ENCODE measurements at regions not wholly inside any gene's neighbourhood (a gene's known extent, or its start where the extent isn't known, plus 50 kb on each side); places are given as distances from the start of the nearest gene placed in this dataset.

GRCh38 chr5:167576126-167576525 lies 715.3 kb upstream of the WWC1 start:
- H3K4me3 ChIP-seq (ENCODE audit: low read length in 3 of 3) = no peak overlapping the region
- no peak overlapping the region for H3K27ac ChIP-seq (ENCODE audit: low read depth, low read length)
- no peaks in the 10 kb centered on the region for H3K9me3 ChIP-seq (ENCODE audit: control insufficient read depth in 3 of 3, low read length in 3 of 3)
- H3K4me1 ChIP-seq (ENCODE audit: control insufficient read depth in 3 of 3, insufficient read depth in 3 of 3, low read length in 3 of 3) = peaks cover 0 to 3% (median 0%) of the 10 kb centered on the region in 3 donors
- no peaks in the 10 kb centered on the region for H3K36me3 ChIP-seq (ENCODE audit: control insufficient read depth in 3 of 3, insufficient read depth in 3 of 3, low read length in 3 of 3)
- no peak overlapping the region for H3K9ac ChIP-seq (ENCODE audit: low read depth in 1 of 3, low read length in 3 of 3)
- peaks cover 12 to 27% (median 17%) of the 10 kb centered on the region in 3 donors for H3K27me3 ChIP-seq (ENCODE audit: control insufficient read depth in 3 of 3, insufficient read depth in 3 of 3, low read length in 3 of 3)

- Histone ChIP-seq H3K9me3 (ENCODE audit: control insufficient read depth in 3 of 3, low read length in 3 of 3) (no peaks in the 10 kb centered on the region), H3K4me1 (ENCODE audit: control insufficient read depth in 3 of 3, insufficient read depth in 3 of 3, low read length in 3 of 3) (peaks cover 0 to 3% (median 0%) of the 10 kb centered on the region in 3 donors), H3K36me3 (ENCODE audit: control insufficient read depth in 3 of 3, insufficient read depth in 3 of 3, low read length in 3 of 3) (no peaks in the 10 kb centered on the region), H3K9ac (ENCODE audit: low read depth in 1 of 3, low read length in 3 of 3) (no peak overlapping the region), H3K4me3 (ENCODE audit: low read length in 3 of 3) (no peak overlapping the region), H3K27me3 (ENCODE audit: control insufficient read depth in 3 of 3, insufficient read depth in 3 of 3, low read length in 3 of 3) (peaks cover 12 to 27% (median 17%) of the 10 kb centered on the region in 3 donors), H3K27ac (ENCODE audit: low read depth, low read length) (no peak overlapping the region)
These were observed 714.5 kb upstream of the WWC1 start for GRCh38 chr5:167576897-167577296.

- Histone ChIP-seq H3K4me1 (ENCODE audit: control insufficient read depth in 3 of 3, insufficient read depth in 3 of 3, low read length in 3 of 3) (peaks cover 0 to 3% (median 0%) of the 10 kb centered on the region in 3 donors), H3K9me3 (ENCODE audit: control insufficient read depth in 3 of 3, low read length in 3 of 3) (no peaks in the 10 kb centered on the region), H3K27ac (ENCODE audit: low read depth, low read length) (no peak overlapping the region), H3K27me3 (ENCODE audit: control insufficient read depth in 3 of 3, insufficient read depth in 3 of 3, low read length in 3 of 3) (peaks cover 12 to 23% (median 17%) of the 10 kb centered on the region in 3 donors), H3K4me3 (ENCODE audit: low read length in 3 of 3) (no peak overlapping the region), H3K36me3 (ENCODE audit: control insufficient read depth in 3 of 3, insufficient read depth in 3 of 3, low read length in 3 of 3) (no peaks in the 10 kb centered on the region), H3K9ac (ENCODE audit: low read depth in 1 of 3, low read length in 3 of 3) (no peak overlapping the region)
These were observed 713.8 kb upstream of the WWC1 start for GRCh38 chr5:167577616-167578015.

GRCh38 chr5:167578977-167579692 lies 712.3 kb upstream of the WWC1 start:
- Histone ChIP-seq H3K9me3 (ENCODE audit: control insufficient read depth in 3 of 3, low read length in 3 of 3) (no peaks in the 10 kb centered on the region), H3K4me1 (ENCODE audit: control insufficient read depth in 3 of 3, insufficient read depth in 3 of 3, low read length in 3 of 3) (no peaks in the 10 kb centered on the region), H3K27ac (ENCODE audit: low read depth, low read length) (no peak overlapping the region), H3K36me3 (ENCODE audit: control insufficient read depth in 3 of 3, insufficient read depth in 3 of 3, low read length in 3 of 3) (no peaks in the 10 kb centered on the region), H3K27me3 (ENCODE audit: control insufficient read depth in 3 of 3, insufficient read depth in 3 of 3, low read length in 3 of 3) (peaks cover 9 to 16% (median 11%) of the 10 kb centered on the region in 3 donors), H3K4me3 (ENCODE audit: low read length in 3 of 3) (no peak overlapping the region), H3K9ac (ENCODE audit: low read depth in 1 of 3, low read length in 3 of 3) (no peak overlapping the region)

GRCh38 chr5:167579693-167580055 lies 711.8 kb upstream of the WWC1 start:
- Histone ChIP-seq H3K27me3 (ENCODE audit: control insufficient read depth in 3 of 3, insufficient read depth in 3 of 3, low read length in 3 of 3) (peaks cover 9 to 15% (median 11%) of the 10 kb centered on the region in 3 donors), H3K4me1 (ENCODE audit: control insufficient read depth in 3 of 3, insufficient read depth in 3 of 3, low read length in 3 of 3) (no peaks in the 10 kb centered on the region), H3K27ac (ENCODE audit: low read depth, low read length) (no peak overlapping the region), H3K36me3 (ENCODE audit: control insufficient read depth in 3 of 3, insufficient read depth in 3 of 3, low read length in 3 of 3) (no peaks in the 10 kb centered on the region), H3K4me3 (ENCODE audit: low read length in 3 of 3) (no peak overlapping the region), H3K9ac (ENCODE audit: low read depth in 1 of 3, low read length in 3 of 3) (no peak overlapping the region), H3K9me3 (ENCODE audit: control insufficient read depth in 3 of 3, low read length in 3 of 3) (no peaks in the 10 kb centered on the region)

GRCh38 chr5:167580608-167581007 lies 710.8 kb upstream of the WWC1 start:
- Histone ChIP-seq H3K4me3 (ENCODE audit: low read length in 3 of 3) (no peak overlapping the region), H3K27me3 (ENCODE audit: control insufficient read depth in 3 of 3, insufficient read depth in 3 of 3, low read length in 3 of 3) (peaks cover 6 to 7% (median 6%) of the 10 kb centered on the region in 3 donors), H3K9ac (ENCODE audit: low read depth in 1 of 3, low read length in 3 of 3) (no peak overlapping the region), H3K9me3 (ENCODE audit: control insufficient read depth in 3 of 3, low read length in 3 of 3) (no peaks in the 10 kb centered on the region), H3K36me3 (ENCODE audit: control insufficient read depth in 3 of 3, insufficient read depth in 3 of 3, low read length in 3 of 3) (no peaks in the 10 kb centered on the region), H3K27ac (ENCODE audit: low read depth, low read length) (no peak overlapping the region), H3K4me1 (ENCODE audit: control insufficient read depth in 3 of 3, insufficient read depth in 3 of 3, low read length in 3 of 3) (no peaks in the 10 kb centered on the region)

- Histone ChIP-seq H3K4me3 (ENCODE audit: low read length in 3 of 3) (no peak overlapping the region), H3K27me3 (ENCODE audit: control insufficient read depth in 3 of 3, insufficient read depth in 3 of 3, low read length in 3 of 3) (peaks cover under 1 to 6% (median 4%) of the 10 kb centered on the region in 3 donors), H3K9ac (ENCODE audit: low read depth in 1 of 3, low read length in 3 of 3) (no peak overlapping the region), H3K9me3 (ENCODE audit: control insufficient read depth in 3 of 3, low read length in 3 of 3) (no peaks in the 10 kb centered on the region), H3K36me3 (ENCODE audit: control insufficient read depth in 3 of 3, insufficient read depth in 3 of 3, low read length in 3 of 3) (no peaks in the 10 kb centered on the region), H3K4me1 (ENCODE audit: control insufficient read depth in 3 of 3, insufficient read depth in 3 of 3, low read length in 3 of 3) (no peaks in the 10 kb centered on the region), H3K27ac (ENCODE audit: low read depth, low read length) (no peak overlapping the region)
These were observed 709.2 kb upstream of the WWC1 start for GRCh38 chr5:167582283-167582682.

- H3K27ac ChIP-seq (ENCODE audit: low read depth, low read length) = no peak overlapping the region
- peaks cover 0 to 3% (median 2%) of the 10 kb centered on the region in 3 donors for H3K27me3 ChIP-seq (ENCODE audit: control insufficient read depth in 3 of 3, insufficient read depth in 3 of 3, low read length in 3 of 3)
- no peaks in the 10 kb centered on the region for H3K36me3 ChIP-seq (ENCODE audit: control insufficient read depth in 3 of 3, insufficient read depth in 3 of 3, low read length in 3 of 3)
- H3K9ac ChIP-seq (ENCODE audit: low read depth in 1 of 3, low read length in 3 of 3) = no peak overlapping the region
- no peak overlapping the region for H3K4me3 ChIP-seq (ENCODE audit: low read length in 3 of 3)
- H3K4me1 ChIP-seq (ENCODE audit: control insufficient read depth in 3 of 3, insufficient read depth in 3 of 3, low read length in 3 of 3) = no peaks in the 10 kb centered on the region
- H3K9me3 ChIP-seq (ENCODE audit: control insufficient read depth in 3 of 3, low read length in 3 of 3) = no peaks in the 10 kb centered on the region
These were observed 708.6 kb upstream of the WWC1 start for GRCh38 chr5:167582886-167583285.

- H3K9ac ChIP-seq (ENCODE audit: low read depth in 1 of 3, low read length in 3 of 3) = no peak overlapping the region
- H3K9me3 ChIP-seq (ENCODE audit: control insufficient read depth in 3 of 3, low read length in 3 of 3) = no peaks in the 10 kb centered on the region
- H3K4me1 ChIP-seq (ENCODE audit: control insufficient read depth in 3 of 3, insufficient read depth in 3 of 3, low read length in 3 of 3) = no peaks in the 10 kb centered on the region
- H3K27me3 ChIP-seq (ENCODE audit: control insufficient read depth in 3 of 3, insufficient read depth in 3 of 3, low read length in 3 of 3) = no peaks in the 10 kb centered on the region
- no peaks in the 10 kb centered on the region for H3K36me3 ChIP-seq (ENCODE audit: control insufficient read depth in 3 of 3, insufficient read depth in 3 of 3, low read length in 3 of 3)
- H3K27ac ChIP-seq (ENCODE audit: low read depth, low read length) = no peak overlapping the region
- H3K4me3 ChIP-seq (ENCODE audit: low read length in 3 of 3) = no peak overlapping the region
These were observed 706.3 kb upstream of the WWC1 start for GRCh38 chr5:167585184-167585583.

GRCh38 chr5:167587772-167588437 lies 703.5 kb upstream of the WWC1 start:
- no peaks in the 10 kb centered on the region for H3K4me1 ChIP-seq (ENCODE audit: control insufficient read depth in 3 of 3, insufficient read depth in 3 of 3, low read length in 3 of 3)
- H3K9me3 ChIP-seq (ENCODE audit: control insufficient read depth in 3 of 3, low read length in 3 of 3) = no peaks in the 10 kb centered on the region
- H3K27ac ChIP-seq (ENCODE audit: low read depth, low read length) = no peak overlapping the region
- H3K9ac ChIP-seq (ENCODE audit: low read depth in 1 of 3, low read length in 3 of 3) = no peak overlapping the region
- no peaks in the 10 kb centered on the region for H3K36me3 ChIP-seq (ENCODE audit: control insufficient read depth in 3 of 3, insufficient read depth in 3 of 3, low read length in 3 of 3)
- H3K4me3 ChIP-seq (ENCODE audit: low read length in 3 of 3) = no peak overlapping the region
- no peaks in the 10 kb centered on the region for H3K27me3 ChIP-seq (ENCODE audit: control insufficient read depth in 3 of 3, insufficient read depth in 3 of 3, low read length in 3 of 3)

All from skeletal muscle tissue (tissue), 3 donors.